GM21515 (cell line): ENCODE measurements at regions not wholly inside any gene's neighbourhood (a gene's known extent, or its start where the extent isn't known, plus 50 kb on each side); places are given as distances from the start of the nearest gene placed in this dataset.

ENCODE experiments used
- ATAC-seq: cut with Tn5 transposase; IDR thresholded peaks from one replicate; pipeline ENCODE4 v1.9.1; 2021; ENCODE audit not compliant: unreplicated experiment

- no peak for ATAC-seq
Measured at GRCh38 chr4:136461533-136461932, 1070.8 kb downstream of the PCDH18 start.

GRCh38 chr4:136458326-136458725 is 1074.0 kb downstream of the PCDH18 start:
- no peak for ATAC-seq

- ATAC-seq = no peak
Measured at GRCh38 chr4:136457577-136457976, 1074.7 kb downstream of the PCDH18 start.

- ATAC-seq = no peak
Measured at GRCh38 chr4:136457004-136457403, 1075.3 kb downstream of the PCDH18 start.

- ATAC-seq = no peak
Measured at GRCh38 chr4:136443006-136443405, 1089.3 kb downstream of the PCDH18 start.

- ATAC-seq = no peak
Measured at GRCh38 chr4:136442447-136442846, 1089.8 kb downstream of the PCDH18 start.

- no peak for ATAC-seq
Measured at GRCh38 chr4:136441629-136442282, 1090.5 kb downstream of the PCDH18 start.

GRCh38 chr4:136438645-136439044 is 1093.6 kb downstream of the PCDH18 start:
- no peak for ATAC-seq

- ATAC-seq = no peak
Measured at GRCh38 chr4:136424052-136424451, 1108.2 kb downstream of the PCDH18 start.

- no peak for ATAC-seq
Measured at GRCh38 chr4:136414981-136415380, 1117.3 kb downstream of the PCDH18 start.

- no peak for ATAC-seq
Measured at GRCh38 chr4:136412708-136413107, 1119.6 kb downstream of the PCDH18 start.

- no peak for ATAC-seq
Measured at GRCh38 chr4:136400829-136401228, 1131.5 kb downstream of the PCDH18 start.

- no peak for ATAC-seq
Measured at GRCh38 chr4:136395212-136395722, 1137.0 kb downstream of the PCDH18 start.

- ATAC-seq = no peak
Measured at GRCh38 chr4:136392576-136392975, 1139.7 kb downstream of the PCDH18 start.

GRCh38 chr4:136390824-136391223 is 1141.5 kb downstream of the PCDH18 start:
- no peak for ATAC-seq

GRCh38 chr4:136383082-136383481 is 1149.2 kb downstream of the PCDH18 start:
- no peak for ATAC-seq

- ATAC-seq = no peak
Measured at GRCh38 chr4:136371231-136371630, 1161.1 kb downstream of the PCDH18 start.

- no peak for ATAC-seq
Measured at GRCh38 chr4:136369073-136369472, 1163.2 kb downstream of the PCDH18 start.

GRCh38 chr4:136357556-136357955 is 1174.7 kb downstream of the PCDH18 start:
- no peak for ATAC-seq

GRCh38 chr4:136355970-136356369 is 1176.3 kb downstream of the PCDH18 start:
- no peak for ATAC-seq

- no peak for ATAC-seq
Measured at GRCh38 chr4:136343340-136343739, 1189.0 kb downstream of the PCDH18 start.

- no peak for ATAC-seq
Measured at GRCh38 chr4:136342666-136343065, 1189.6 kb downstream of the PCDH18 start.

- ATAC-seq = no peak
Measured at GRCh38 chr4:136337216-136337615, 1195.1 kb downstream of the PCDH18 start.
